ENCODE measurements at regions not wholly inside any gene's neighbourhood (a gene's known extent, or its start where the extent isn't known, plus 50 kb on each side); places are given as distances from the start of the nearest gene placed in this dataset.

DNA sequence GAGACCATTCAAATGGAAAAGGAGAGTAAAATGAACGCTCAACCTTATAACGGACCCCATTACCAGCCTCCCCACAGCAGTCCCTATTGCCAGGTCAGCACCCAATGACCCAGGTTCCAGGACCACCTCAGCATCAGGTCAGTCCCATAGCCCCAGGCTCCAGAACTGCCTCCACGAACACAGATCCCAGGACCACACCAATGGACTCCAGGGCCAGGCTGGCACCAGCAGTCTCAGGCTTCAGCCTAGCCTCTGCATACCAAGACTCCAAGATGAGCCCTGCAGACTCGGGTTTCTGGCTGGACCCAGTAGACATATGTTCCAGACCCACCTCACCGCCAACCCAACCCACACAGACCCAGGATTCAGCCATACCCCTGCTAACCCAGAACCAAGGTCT, 625.0 kb upstream of the RGS18 start:
- ATAC-seq (no peak), DNase-seq (no peak)
- Histone ChIP-seq H3K27me3 (no peaks in the 10 kb centered on the region), H3K4me1 (no peaks in the 10 kb centered on the region), H3K27ac (no peak overlapping the region), H3K9me3 (peaks cover 14% of the 10 kb centered on the region), H3K4me3 (no peak overlapping the region), H3K36me3 (no peaks in the 10 kb centered on the region)
- TF ChIP-seq, protein P1, sequence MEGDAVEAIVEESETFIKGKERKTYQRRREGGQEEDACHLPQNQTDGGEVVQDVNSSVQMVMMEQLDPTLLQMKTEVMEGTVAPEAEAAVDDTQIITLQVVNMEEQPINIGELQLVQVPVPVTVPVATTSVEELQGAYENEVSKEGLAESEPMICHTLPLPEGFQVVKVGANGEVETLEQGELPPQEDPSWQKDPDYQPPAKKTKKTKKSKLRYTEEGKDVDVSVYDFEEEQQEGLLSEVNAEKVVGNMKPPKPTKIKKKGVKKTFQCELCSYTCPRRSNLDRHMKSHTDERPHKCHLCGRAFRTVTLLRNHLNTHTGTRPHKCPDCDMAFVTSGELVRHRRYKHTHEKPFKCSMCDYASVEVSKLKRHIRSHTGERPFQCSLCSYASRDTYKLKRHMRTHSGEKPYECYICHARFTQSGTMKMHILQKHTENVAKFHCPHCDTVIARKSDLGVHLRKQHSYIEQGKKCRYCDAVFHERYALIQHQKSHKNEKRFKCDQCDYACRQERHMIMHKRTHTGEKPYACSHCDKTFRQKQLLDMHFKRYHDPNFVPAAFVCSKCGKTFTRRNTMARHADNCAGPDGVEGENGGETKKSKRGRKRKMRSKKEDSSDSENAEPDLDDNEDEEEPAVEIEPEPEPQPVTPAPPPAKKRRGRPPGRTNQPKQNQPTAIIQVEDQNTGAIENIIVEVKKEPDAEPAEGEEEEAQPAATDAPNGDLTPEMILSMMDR (IDR thresholded peaks at IDR 0.05) = no peak
- intact Hi-C loops (cut with DNase I) = no loop called here

DNA sequence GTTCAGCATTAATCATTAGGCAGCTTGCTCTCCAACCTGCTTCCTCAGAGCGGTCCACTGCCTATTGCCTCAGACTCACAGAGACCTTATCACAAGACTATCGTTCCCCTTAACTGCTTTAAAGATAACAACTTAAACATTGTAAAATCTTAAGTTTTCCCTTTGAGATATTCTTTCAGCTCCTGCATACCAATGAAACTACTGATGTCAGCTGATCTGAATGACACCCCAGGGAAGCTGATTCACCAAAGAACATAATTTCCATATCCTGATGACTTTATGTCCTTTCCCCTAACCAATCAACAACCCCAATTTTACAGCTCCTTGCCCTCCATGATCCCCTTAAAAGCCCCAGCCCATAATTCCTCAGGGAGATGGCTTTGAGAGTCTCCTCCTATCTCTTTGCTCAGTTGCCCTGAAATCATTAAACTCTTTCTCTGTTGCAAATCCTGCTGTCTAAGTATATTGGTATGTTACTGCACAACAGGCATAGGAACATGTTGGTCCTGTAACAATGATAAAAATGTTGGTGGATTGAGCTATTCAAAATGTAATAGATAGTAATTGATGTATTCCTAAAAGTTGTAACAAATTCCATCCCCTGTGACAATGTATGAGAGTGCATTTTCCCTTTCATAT, 621.4 kb upstream of the RGS18 start:
- H3K4me3 ChIP-seq = no peak overlapping the region
- ATAC-seq = no peak
- H3K27me3 ChIP-seq = no peaks in the 10 kb centered on the region

DNA sequence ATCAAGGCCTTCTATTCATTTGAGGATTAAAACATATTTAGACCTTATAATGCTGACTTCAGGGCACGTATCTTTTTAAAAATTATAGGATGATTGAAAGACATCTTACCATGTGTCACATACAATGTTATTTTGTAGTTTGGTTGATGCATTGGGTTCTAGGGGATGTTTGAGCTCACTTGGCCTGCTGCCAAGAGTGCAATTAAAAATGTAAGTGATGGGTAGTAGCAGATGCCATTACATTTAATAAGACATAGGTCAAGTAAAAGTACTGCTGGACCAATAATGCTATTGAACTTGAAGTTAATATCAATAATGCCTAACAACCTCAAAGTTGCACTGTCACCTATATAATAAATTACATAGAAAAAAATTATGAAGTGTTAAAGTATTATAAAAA, 616.5 kb upstream of the RGS18 start:
- TF ChIP-seq, protein P1 (IDR thresholded peaks at IDR 0.05) = no peak
- intact Hi-C loops (cut with DNase I) = no loop called here
- Histone ChIP-seq H3K9me3 (peaks cover 14% of the 10 kb centered on the region), H3K4me1 (no peaks in the 10 kb centered on the region), H3K36me3 (no peaks in the 10 kb centered on the region), H3K27me3 (no peaks in the 10 kb centered on the region), H3K4me3 (no peak overlapping the region), H3K27ac (no peak overlapping the region)
- ATAC-seq (no peak), DNase-seq (no peak)

More for the DNA sequence above, 621.4 kb upstream of the RGS18 start:
- Histone ChIP-seq H3K9me3 (peaks cover 14% of the 10 kb centered on the region), H3K36me3 (no peaks in the 10 kb centered on the region), H3K27ac (no peak overlapping the region), H3K4me1 (no peaks in the 10 kb centered on the region)
- no peak for DNase-seq
- intact Hi-C loops (cut with DNase I) = no loop called here
- TF ChIP-seq, protein P1 (IDR thresholded peaks at IDR 0.05) = no peak

DNA sequence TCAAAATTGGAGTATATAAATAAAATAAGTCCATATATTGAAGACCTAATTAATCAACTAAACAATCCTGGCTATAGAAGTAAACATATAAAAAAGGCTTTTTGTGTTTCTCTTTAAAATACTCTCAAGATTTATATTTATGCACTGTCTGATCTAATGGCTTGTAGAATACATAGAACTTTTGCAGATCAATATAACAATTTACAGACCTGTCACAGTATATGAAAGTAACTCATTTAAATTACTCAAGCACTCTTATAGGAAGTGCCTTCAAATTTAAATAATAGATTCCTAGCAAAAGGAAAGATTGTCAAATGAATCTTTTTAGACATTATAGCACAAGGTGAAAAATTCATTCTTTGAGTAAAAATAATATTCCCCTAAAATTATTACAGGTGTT, 615.8 kb upstream of the RGS18 start:
- intact Hi-C loops (cut with DNase I) = no loop called here
- ATAC-seq (no peak), DNase-seq (no peak)
- H3K4me1 ChIP-seq = no peaks in the 10 kb centered on the region
- no peak overlapping the region for H3K27ac ChIP-seq
- no peak overlapping the region for H3K4me3 ChIP-seq
- TF ChIP-seq, protein P1 (IDR thresholded peaks at IDR 0.05) = no peak
- H3K27me3 ChIP-seq = no peaks in the 10 kb centered on the region
- no peaks in the 10 kb centered on the region for H3K36me3 ChIP-seq
- peaks cover 7% of the 10 kb centered on the region for H3K9me3 ChIP-seq

DNA sequence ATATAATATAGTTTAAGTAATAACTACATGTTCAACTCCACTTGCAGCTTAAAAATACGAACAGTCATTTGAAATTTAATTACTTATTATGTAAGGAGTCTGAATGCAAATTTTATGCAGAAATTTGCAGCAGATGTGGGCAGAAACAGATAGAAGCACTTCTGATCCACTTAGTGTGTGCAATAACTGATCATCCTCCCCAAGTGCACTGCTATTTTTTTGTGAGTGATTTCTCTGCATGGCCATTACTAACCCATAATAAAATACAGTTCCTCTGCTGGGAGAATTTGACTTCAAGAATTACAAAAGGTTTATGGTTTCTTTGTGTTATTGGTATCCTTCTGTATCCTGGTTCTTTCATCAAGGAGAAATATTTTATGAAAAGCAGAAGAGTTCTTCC, 611.5 kb upstream of the RGS18 start:
- Histone ChIP-seq H3K9me3 (no peaks in the 10 kb centered on the region), H3K36me3 (no peaks in the 10 kb centered on the region), H3K4me3 (no peak overlapping the region), H3K4me1 (no peaks in the 10 kb centered on the region), H3K27ac (no peak overlapping the region), H3K27me3 (no peaks in the 10 kb centered on the region)
- DNase-seq (no peak), ATAC-seq (no peak)
- TF ChIP-seq, protein P1 (IDR thresholded peaks at IDR 0.05) = no peak
- intact Hi-C loops (cut with DNase I) = no loop called here

DNA sequence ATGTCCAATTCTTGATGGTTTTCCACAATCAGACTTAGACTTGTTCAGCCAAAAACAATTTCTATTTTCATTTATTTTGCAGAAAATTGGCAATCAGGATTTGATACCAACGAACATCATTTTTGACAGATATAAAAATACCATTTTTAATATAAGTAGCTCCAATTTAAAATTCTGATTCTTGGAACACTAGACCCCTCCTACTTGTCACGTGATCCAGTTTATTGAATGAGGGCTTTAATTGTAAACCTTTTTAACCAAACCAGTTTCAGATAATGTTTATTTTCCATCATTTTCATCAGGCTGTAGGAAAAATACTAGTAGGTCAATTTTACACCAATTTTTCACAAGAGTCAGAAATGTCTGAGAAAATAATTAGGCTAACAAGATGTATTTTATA, 607.2 kb upstream of the RGS18 start:
- Histone ChIP-seq H3K9me3 (no peaks in the 10 kb centered on the region), H3K4me3 (no peak overlapping the region), H3K27ac (no peak overlapping the region), H3K36me3 (no peaks in the 10 kb centered on the region), H3K4me1 (no peaks in the 10 kb centered on the region), H3K27me3 (no peaks in the 10 kb centered on the region)
- intact Hi-C loops (cut with DNase I) = no loop called here
- DNase-seq = no peak
- TF ChIP-seq, protein P1 (IDR thresholded peaks at IDR 0.05) = no peak
- no peak for ATAC-seq
